ENCODE measurements at regions not wholly inside any gene's neighbourhood (a gene's known extent, or its start where the extent isn't known, plus 50 kb on each side); places are given as distances from the start of the nearest gene placed in this dataset.
"Not testable (repeated sequence)": the region's sequence is repeated elsewhere in the genome, so short reads cannot be mapped to it uniquely, and the experiment has no call there.

- not testable (repeated sequence) for H3K27me3 ChIP-seq (replicated peaks; ENCODE audit: control insufficient read depth, insufficient read depth, low read length); H3K4me3 ChIP-seq (replicated peaks; ENCODE audit: low read depth, low read length); DNase-seq (ENCODE audit: extremely low read depth, insufficient read length); H3K36me3 ChIP-seq (ENCODE audit: control insufficient read depth, insufficient read depth, low read length)
Observed at GRCh38 chr16:31975826-31976419, 102.3 kb downstream of the ZNF267 start.

GRCh38 chr16:31978463-31978862, 104.9 kb downstream of the ZNF267 start:
- H3K27me3 ChIP-seq (replicated peaks; ENCODE audit: control insufficient read depth, insufficient read depth, low read length) = not testable (repeated sequence)

GRCh38 chr16:31981739-31982138, 108.1 kb downstream of the ZNF267 start:
- not testable (repeated sequence) for H3K27me3 ChIP-seq (replicated peaks; ENCODE audit: control insufficient read depth, insufficient read depth, low read length); DNase-seq (ENCODE audit: extremely low read depth, insufficient read length); H3K36me3 ChIP-seq (ENCODE audit: control insufficient read depth, insufficient read depth, low read length); H3K4me3 ChIP-seq (replicated peaks; ENCODE audit: low read depth, low read length)

More at GRCh38 chr16:31978463-31978862, 104.9 kb downstream of the ZNF267 start:
- not testable (repeated sequence) for H3K4me3 ChIP-seq (replicated peaks; ENCODE audit: low read depth, low read length); H3K36me3 ChIP-seq (ENCODE audit: control insufficient read depth, insufficient read depth, low read length); DNase-seq (ENCODE audit: extremely low read depth, insufficient read length)

- DNase-seq (ENCODE audit: extremely low read depth, insufficient read length); H3K27me3 ChIP-seq (replicated peaks; ENCODE audit: control insufficient read depth, insufficient read depth, low read length); H3K4me3 ChIP-seq (replicated peaks; ENCODE audit: low read depth, low read length); H3K36me3 ChIP-seq (ENCODE audit: control insufficient read depth, insufficient read depth, low read length): not testable (repeated sequence)
Observed at GRCh38 chr16:31982986-31983385, 109.4 kb downstream of the ZNF267 start.

GRCh38 chr16:31983666-31984065, 110.1 kb downstream of the ZNF267 start:
- H3K4me3 ChIP-seq (replicated peaks; ENCODE audit: low read depth, low read length); H3K36me3 ChIP-seq (ENCODE audit: control insufficient read depth, insufficient read depth, low read length); DNase-seq (ENCODE audit: extremely low read depth, insufficient read length); H3K27me3 ChIP-seq (replicated peaks; ENCODE audit: control insufficient read depth, insufficient read depth, low read length): not testable (repeated sequence)

- H3K27me3 ChIP-seq (replicated peaks; ENCODE audit: control insufficient read depth, insufficient read depth, low read length); DNase-seq (ENCODE audit: extremely low read depth, insufficient read length); H3K4me3 ChIP-seq (replicated peaks; ENCODE audit: low read depth, low read length); H3K36me3 ChIP-seq (ENCODE audit: control insufficient read depth, insufficient read depth, low read length): not testable (repeated sequence)
Observed at GRCh38 chr16:31986895-31987294, 113.3 kb downstream of the ZNF267 start.

- not testable (repeated sequence) for H3K36me3 ChIP-seq (ENCODE audit: control insufficient read depth, insufficient read depth, low read length); H3K27me3 ChIP-seq (replicated peaks; ENCODE audit: control insufficient read depth, insufficient read depth, low read length); DNase-seq (ENCODE audit: extremely low read depth, insufficient read length); H3K4me3 ChIP-seq (replicated peaks; ENCODE audit: low read depth, low read length)
Observed at GRCh38 chr16:31988595-31989581, 115.3 kb downstream of the ZNF267 start.

GRCh38 chr16:31990261-31990660, 116.7 kb downstream of the ZNF267 start:
- not testable (repeated sequence) for H3K36me3 ChIP-seq (ENCODE audit: control insufficient read depth, insufficient read depth, low read length); H3K27me3 ChIP-seq (replicated peaks; ENCODE audit: control insufficient read depth, insufficient read depth, low read length); H3K4me3 ChIP-seq (replicated peaks; ENCODE audit: low read depth, low read length); DNase-seq (ENCODE audit: extremely low read depth, insufficient read length)

- H3K4me3 ChIP-seq (replicated peaks; ENCODE audit: low read depth, low read length); DNase-seq (ENCODE audit: extremely low read depth, insufficient read length); H3K36me3 ChIP-seq (ENCODE audit: control insufficient read depth, insufficient read depth, low read length); H3K27me3 ChIP-seq (replicated peaks; ENCODE audit: control insufficient read depth, insufficient read depth, low read length): not testable (repeated sequence)
Observed at GRCh38 chr16:31990980-31991379, 117.4 kb downstream of the ZNF267 start.

- not testable (repeated sequence) for DNase-seq (ENCODE audit: extremely low read depth, insufficient read length); H3K27me3 ChIP-seq (replicated peaks; ENCODE audit: control insufficient read depth, insufficient read depth, low read length); H3K36me3 ChIP-seq (ENCODE audit: control insufficient read depth, insufficient read depth, low read length); H3K4me3 ChIP-seq (replicated peaks; ENCODE audit: low read depth, low read length)
- TF ChIP-seq CTCF (IDR thresholded peaks at IDR 0.05; ENCODE audit: insufficient read depth, low read length, poor library complexity, severe bottlenecking) = peak; percentile 2
Observed at GRCh38 chr16:31996325-31996724, 122.7 kb downstream of the ZNF267 start.

GRCh38 chr16:32002496-32002895, 128.9 kb downstream of the ZNF267 start:
- not testable (repeated sequence) for H3K36me3 ChIP-seq (ENCODE audit: control insufficient read depth, insufficient read depth, low read length); H3K4me3 ChIP-seq (replicated peaks; ENCODE audit: low read depth, low read length); H3K27me3 ChIP-seq (replicated peaks; ENCODE audit: control insufficient read depth, insufficient read depth, low read length); DNase-seq (ENCODE audit: extremely low read depth, insufficient read length)

GRCh38 chr16:32003819-32004218, 130.2 kb downstream of the ZNF267 start:
- DNase-seq (ENCODE audit: extremely low read depth, insufficient read length); H3K36me3 ChIP-seq (ENCODE audit: control insufficient read depth, insufficient read depth, low read length): not testable (repeated sequence)

GRCh38 chr16:32038783-32039496, 165.3 kb downstream of the ZNF267 start:
- H3K36me3 ChIP-seq (ENCODE audit: control insufficient read depth, insufficient read depth, low read length); H3K27me3 ChIP-seq (replicated peaks; ENCODE audit: control insufficient read depth, insufficient read depth, low read length); DNase-seq (ENCODE audit: extremely low read depth, insufficient read length); H3K4me3 ChIP-seq (replicated peaks; ENCODE audit: low read depth, low read length): not testable (repeated sequence)

More at GRCh38 chr16:32003819-32004218, 130.2 kb downstream of the ZNF267 start:
- H3K4me3 ChIP-seq (replicated peaks; ENCODE audit: low read depth, low read length); H3K27me3 ChIP-seq (replicated peaks; ENCODE audit: control insufficient read depth, insufficient read depth, low read length): not testable (repeated sequence)

All from GM06990 (cell line).